Muscle of leg (tissue), 3 donors: ENCODE measurements at regions not wholly inside any gene's neighbourhood (a gene's known extent, or its start where the extent isn't known, plus 50 kb on each side); places are given as distances from the start of the nearest gene placed in this dataset.
A peak's percentile ranks its signal among the peaks of the same experiment; 100 is the strongest.
"Not testable (repeated sequence)": the region's sequence is repeated elsewhere in the genome, so short reads cannot be mapped to it uniquely, and the experiment has no call there.

Source experiments
- DNase-seq: peaks from one replicate; pipeline ENCODE4 v3.0.0; 2013
- H3K27ac ChIP-seq: one replicate; pipeline ENCODE4 v1.5.1; 2013; ENCODE audit warnings: mild to moderate bottlenecking, low read length, control low read depth
- H3K27me3 ChIP-seq: one replicate; pipeline ENCODE4 v1.6.1; 2013; ENCODE audit warnings: low read length; ENCODE audit not compliant: control insufficient read depth, insufficient read depth
- H3K36me3 ChIP-seq: one replicate; pipeline ENCODE4 v1.6.1; 2013; ENCODE audit warnings: low read length; ENCODE audit not compliant: control insufficient read depth, insufficient read depth
- H3K4me1 ChIP-seq: one replicate; pipeline ENCODE4 v1.6.1; 2013; ENCODE audit warnings: low read length; ENCODE audit not compliant: control insufficient read depth, insufficient read depth
- H3K4me3 ChIP-seq: one replicate; pipeline ENCODE4 v1.5.1; 2013; ENCODE audit warnings: low read length, control low read depth
- H3K9me3 ChIP-seq: replicated peaks from 2 replicates; pipeline ENCODE4 v1.6.1; 2013; ENCODE audit warnings: low read depth, low read length; ENCODE audit not compliant: control insufficient read depth
- WGBS: methylation state at CpG from one replicate; pipeline ENCODE4 v1.1.5; 2013; ENCODE audit warnings: missing lambda C conversion rate; ENCODE audit not compliant: insufficient coverage; 5-methylcytosine and 5-hydroxymethylcytosine counted together

DNA sequence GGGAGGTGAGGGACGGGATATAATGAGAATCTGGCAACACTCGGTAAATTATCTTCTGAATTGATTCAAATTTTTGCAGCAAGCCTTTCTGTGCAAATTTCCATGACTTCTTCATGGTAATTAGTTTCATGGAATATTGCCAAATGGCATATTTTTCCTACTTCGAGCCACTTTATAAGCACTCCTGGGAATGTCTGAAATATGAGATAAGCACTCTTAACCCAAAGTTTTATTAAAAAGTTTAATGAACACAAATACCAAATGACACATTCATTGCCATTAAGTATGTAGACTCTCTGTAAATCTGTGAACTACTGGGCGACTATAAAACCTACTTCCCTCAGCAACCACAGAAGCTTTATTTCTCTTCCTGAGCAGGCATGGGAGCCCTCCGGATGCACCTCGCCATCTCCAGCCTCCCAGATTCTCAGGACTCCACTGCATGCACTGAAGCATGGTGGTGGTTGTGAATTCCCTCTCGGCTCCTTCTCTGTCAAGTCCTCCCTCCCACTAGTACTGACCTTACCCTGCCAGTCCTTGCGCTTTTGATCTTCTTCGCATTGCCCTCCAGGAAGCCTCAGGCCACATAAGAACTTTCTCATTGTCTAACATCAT is 154.4 kb upstream of the RPL34 start:
- no peak for DNase-seq
- WGBS = 83% methylated on average over 5 of the region's 9 CpGs
- Histone ChIP-seq H3K27me3 (no peaks in the 10 kb centered on the region), H3K4me3 (no peak overlapping the region), H3K36me3 (no peaks in the 10 kb centered on the region), H3K9me3 (no peaks in the 10 kb centered on the region), H3K27ac (no peak overlapping the region), H3K4me1 (no peaks in the 10 kb centered on the region)

DNA sequence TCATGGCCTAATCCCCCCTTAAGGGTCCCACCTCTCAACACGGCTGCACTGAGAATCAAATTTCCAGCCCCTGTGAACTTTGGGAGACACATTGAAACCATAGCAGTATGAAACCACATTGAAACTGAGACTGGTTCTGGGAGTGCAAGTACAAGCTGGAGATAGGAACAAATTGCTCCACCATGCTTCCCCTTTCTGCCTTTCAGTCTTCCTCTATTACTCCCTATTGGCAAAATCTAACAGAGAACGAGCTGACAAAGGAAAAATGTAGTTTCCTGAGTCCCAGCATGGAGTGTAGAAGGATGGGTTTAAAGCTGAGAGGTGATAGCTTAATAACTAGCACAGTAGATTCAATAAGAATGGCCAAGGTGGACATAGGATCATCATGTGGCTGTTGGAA is 161.7 kb upstream of the RPL34 start:
- Histone ChIP-seq H3K27ac (no peak overlapping the region), H3K9me3 (no peaks in the 10 kb centered on the region), H3K36me3 (no peaks in the 10 kb centered on the region), H3K4me1 (no peaks in the 10 kb centered on the region), H3K4me3 (no peak overlapping the region), H3K27me3 (no peaks in the 10 kb centered on the region)
- DNase-seq = peak; percentile 7
- no CpG with 5 or more reads among the region's 2 CpGs for WGBS

DNA sequence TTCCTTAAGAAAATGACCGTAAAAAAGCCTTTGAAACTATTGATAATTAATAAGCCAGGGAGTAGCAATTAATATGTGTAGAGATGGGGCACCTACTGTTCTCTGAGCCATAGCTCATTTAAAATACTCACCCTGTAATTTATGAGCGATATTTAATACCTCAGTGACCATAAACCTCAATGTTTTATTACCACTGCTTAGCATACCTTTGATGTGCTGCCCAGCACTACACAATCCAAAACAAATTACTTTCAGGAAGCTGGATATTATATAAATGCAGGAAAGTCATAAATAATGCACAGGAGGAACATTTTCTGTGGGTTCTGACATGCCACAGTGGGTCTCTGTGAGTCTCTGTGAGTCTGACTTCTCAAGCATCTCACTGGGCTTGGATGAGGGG is 166.1 kb upstream of the RPL34 start:
- H3K9me3 ChIP-seq = no peaks in the 10 kb centered on the region
- no peak overlapping the region for H3K4me3 ChIP-seq
- WGBS = no CpG with 5 or more reads among the region's 2 CpGs
- no peaks in the 10 kb centered on the region for H3K4me1 ChIP-seq
- no peak for DNase-seq
- H3K27ac ChIP-seq = no peak overlapping the region
- no peaks in the 10 kb centered on the region for H3K27me3 ChIP-seq
- H3K36me3 ChIP-seq = no peaks in the 10 kb centered on the region

DNA sequence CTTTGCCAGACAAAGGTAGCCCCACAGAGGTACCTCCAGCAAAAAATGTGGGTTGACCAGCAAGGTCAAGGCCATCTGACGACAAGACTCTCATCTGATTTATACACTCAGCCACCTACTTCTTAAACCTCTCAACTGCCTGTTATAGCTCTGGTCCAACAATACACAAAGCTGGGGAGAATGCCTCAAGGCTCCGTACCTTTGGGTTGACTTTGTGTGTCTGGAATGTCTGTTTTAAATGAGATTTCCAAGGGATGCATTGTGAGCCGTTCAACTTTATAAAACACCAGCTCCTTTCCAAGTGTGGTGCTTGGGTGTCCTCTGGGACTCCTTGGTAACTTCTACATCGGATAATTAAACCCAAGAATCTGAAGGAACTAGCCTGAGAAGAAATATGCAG is 167.0 kb upstream of the RPL34 start:
- no peaks in the 10 kb centered on the region for H3K4me1 ChIP-seq

DNA sequence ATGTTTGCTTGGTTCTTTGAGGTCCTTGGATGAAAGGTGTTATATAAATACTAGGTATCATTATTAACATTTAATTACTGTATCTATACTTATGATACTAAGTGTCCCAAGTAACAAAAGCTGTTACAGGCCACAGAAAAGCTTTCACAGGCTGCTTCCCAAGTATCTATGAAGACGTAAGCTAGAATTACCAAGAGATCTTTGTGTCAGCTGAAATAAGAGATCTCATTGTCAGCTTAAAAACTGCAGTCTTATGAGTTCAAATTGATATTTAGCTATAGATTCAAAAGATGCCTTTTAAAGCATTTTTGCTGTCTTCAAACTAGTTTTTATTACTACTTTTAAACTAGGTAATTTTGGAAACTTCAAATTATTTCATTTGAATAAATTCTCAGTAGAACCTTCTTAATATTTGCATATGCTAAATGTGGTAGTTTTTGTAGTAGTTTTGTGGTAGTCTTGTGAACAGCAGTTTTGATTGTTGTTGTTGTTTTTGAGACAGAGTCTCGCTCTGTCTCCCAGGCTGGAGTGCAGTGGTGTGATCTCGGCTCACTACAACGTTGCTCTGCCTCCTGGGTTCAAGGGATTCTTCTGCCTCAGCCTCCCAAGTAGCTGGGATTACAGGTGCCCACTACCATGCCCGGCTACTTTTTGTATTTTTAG is 170.0 kb upstream of the RPL34 start:
- H3K36me3 ChIP-seq = no peaks in the 10 kb centered on the region
- no peaks in the 10 kb centered on the region for H3K9me3 ChIP-seq
- H3K4me3 ChIP-seq = no peak overlapping the region
- H3K27me3 ChIP-seq = no peaks in the 10 kb centered on the region
- no peak overlapping the region for H3K27ac ChIP-seq
- DNase-seq = no peak
- peaks cover 3% of the 10 kb centered on the region for H3K4me1 ChIP-seq
- WGBS = 100% methylated on average over 2 of the region's 5 CpGs

More for the DNA sequence above, 167.0 kb upstream of the RPL34 start:
- no peaks in the 10 kb centered on the region for H3K36me3 ChIP-seq
- no peaks in the 10 kb centered on the region for H3K9me3 ChIP-seq
- no CpG with 5 or more reads among the region's 4 CpGs for WGBS
- H3K27me3 ChIP-seq = no peaks in the 10 kb centered on the region
- H3K27ac ChIP-seq = no peak overlapping the region
- no peak for DNase-seq
- no peak overlapping the region for H3K4me3 ChIP-seq

DNA sequence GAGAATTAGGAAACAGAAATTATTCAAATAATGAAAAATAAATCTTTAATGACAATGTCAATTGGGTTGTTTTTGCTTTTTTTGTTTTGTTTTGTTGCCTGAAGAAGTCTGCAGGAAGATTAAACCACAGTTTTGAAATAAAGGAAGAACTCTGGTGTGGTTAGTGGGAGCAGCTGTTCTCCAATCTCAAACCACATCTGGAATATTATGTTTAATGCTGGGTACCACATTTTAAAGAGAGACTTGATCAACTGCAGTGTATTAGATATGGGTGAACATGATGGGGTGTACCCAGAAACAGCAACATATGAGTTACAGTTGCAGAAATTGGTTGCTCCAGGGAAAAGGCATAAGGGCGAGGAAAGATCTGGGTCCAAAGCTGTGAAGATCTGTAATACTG is 171.2 kb upstream of the RPL34 start:
- Histone ChIP-seq H3K36me3 (no peaks in the 10 kb centered on the region), H3K4me3 (no peak overlapping the region), H3K27me3 (no peaks in the 10 kb centered on the region), H3K4me1 (peaks cover 3% of the 10 kb centered on the region), H3K9me3 (no peaks in the 10 kb centered on the region), H3K27ac (no peak overlapping the region)
- WGBS = 92% methylated on average over 1 of the region's 1 CpG
- no peak for DNase-seq

DNA sequence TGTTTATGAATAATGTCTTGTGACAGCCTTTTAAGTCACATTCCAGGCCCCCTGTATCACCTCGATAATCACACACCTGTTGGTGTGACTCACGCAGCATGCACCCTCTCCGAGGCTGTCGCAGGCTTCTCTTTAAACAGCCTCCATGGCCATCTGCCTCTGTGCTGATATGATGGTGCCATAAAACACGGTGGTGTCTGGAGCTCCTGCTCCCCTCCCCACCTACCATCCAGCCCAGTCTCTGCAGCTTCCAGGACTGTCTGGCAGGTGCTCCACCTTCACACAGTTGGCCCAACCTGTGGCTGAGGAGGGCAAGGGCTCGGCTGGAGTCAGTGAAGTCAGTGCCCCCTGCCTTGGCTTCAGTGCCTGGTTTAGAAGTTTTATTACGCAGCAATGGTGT is 173.8 kb upstream of the RPL34 start:
- 28% methylated on average over 6 of the region's 7 CpGs for WGBS
- Histone ChIP-seq H3K4me3 (no peak overlapping the region), H3K9me3 (no peaks in the 10 kb centered on the region), H3K27me3 (no peaks in the 10 kb centered on the region), H3K4me1 (peaks cover 3% of the 10 kb centered on the region), H3K36me3 (no peaks in the 10 kb centered on the region), H3K27ac (no peak overlapping the region)
- DNase-seq = no peak

DNA sequence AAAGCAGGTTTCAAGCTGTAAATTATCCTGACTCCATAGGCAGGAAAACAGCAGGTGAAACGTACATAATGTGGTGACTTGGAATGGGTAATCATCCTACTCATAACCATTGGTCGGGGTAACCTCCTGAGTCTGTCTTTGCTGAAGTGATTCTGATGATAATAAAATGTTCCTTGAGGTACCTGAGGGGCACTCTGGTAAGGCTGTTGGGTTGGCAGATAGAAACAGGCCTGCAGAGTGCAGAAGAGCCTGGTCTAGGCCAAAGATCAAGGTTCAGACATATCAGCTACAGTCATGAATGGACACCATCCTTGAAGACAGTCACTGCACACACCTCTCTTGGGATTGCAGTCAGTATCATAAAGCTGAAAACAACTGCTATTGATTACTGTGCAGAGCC is 174.7 kb upstream of the RPL34 start:
- Histone ChIP-seq H3K4me1 (peaks cover 3% of the 10 kb centered on the region), H3K4me3 (no peak overlapping the region), H3K9me3 (no peaks in the 10 kb centered on the region), H3K36me3 (no peaks in the 10 kb centered on the region), H3K27ac (no peak overlapping the region), H3K27me3 (no peaks in the 10 kb centered on the region)
- WGBS = no CpG with 5 or more reads among the region's 2 CpGs
- DNase-seq = no peak

DNA sequence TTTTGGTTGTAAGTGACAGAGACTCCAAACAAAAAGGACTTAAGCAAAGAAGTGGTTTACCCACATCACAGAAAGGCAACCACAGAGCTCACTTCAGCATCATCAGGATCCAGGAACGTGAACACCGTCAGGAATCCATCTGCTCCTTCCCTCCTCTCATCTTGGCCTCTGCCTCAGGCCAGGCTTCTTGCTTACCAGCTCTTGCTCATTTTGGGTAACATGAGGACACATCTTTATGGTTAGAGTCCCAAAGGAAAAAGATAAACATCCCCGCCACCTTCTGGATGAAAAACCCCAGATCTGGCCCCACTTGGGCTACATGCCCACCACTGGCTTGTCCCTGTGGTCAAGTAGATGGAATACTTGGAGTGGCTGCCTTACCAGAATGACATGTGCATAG is 176.8 kb upstream of the RPL34 start:
- H3K27ac ChIP-seq = no peak overlapping the region
- no peak overlapping the region for H3K4me3 ChIP-seq
- no peak for DNase-seq
- no peaks in the 10 kb centered on the region for H3K36me3 ChIP-seq
- no peaks in the 10 kb centered on the region for H3K27me3 ChIP-seq
- H3K4me1 ChIP-seq = peaks cover 3% of the 10 kb centered on the region
- WGBS = 76% methylated on average over 2 of the region's 3 CpGs
- no peaks in the 10 kb centered on the region for H3K9me3 ChIP-seq

DNA sequence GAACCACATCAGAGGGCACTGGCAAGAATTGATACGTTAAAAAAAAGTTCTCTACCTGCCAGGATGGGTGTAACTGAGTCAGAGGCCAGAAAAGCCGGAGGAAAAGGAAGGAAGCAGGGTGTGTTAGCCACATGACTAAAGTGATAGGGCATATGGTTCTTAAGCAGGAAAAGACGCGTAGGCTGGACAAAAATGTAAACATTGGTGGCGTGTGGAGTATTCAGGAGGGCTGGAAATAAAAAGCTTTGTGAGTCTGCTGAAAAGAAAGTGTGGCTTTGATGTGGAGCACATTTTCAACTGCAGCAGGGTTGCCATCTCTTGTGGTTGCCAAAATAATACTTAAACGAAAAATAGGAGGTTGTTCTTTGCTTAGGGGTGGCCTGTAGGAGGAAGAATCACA is 186.5 kb upstream of the RPL34 start:
- WGBS = 40% methylated on average over 5 of the region's 6 CpGs
- Histone ChIP-seq H3K4me3 (no peak overlapping the region), H3K27ac (no peak overlapping the region), H3K9me3 (no peaks in the 10 kb centered on the region), H3K4me1 (no peaks in the 10 kb centered on the region), H3K27me3 (no peaks in the 10 kb centered on the region), H3K36me3 (no peaks in the 10 kb centered on the region)
- DNase-seq = peak; percentile 11

DNA sequence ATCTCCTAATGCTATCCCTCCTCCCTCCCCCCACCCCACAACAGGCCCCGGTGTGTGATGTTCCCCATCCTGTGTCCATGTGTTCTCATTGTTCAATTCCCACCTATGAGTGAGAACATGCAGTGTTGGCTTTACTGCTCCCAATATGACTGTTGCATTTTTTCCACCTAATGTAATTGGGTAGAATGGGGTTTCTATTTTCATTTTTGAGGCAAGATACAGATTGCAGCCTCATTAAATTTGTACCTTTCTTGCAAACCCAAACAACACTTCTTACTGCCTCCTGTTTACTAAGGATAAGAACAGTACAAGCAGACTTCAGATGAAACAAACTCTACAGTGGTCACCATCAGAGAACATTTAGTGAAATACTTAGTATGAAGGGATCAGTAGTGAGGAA is 187.0 kb upstream of the RPL34 start:
- H3K4me3 ChIP-seq, H3K4me1 ChIP-seq, H3K36me3 ChIP-seq, H3K27me3 ChIP-seq, DNase-seq, H3K9me3 ChIP-seq, H3K27ac ChIP-seq: not testable (repeated sequence)
- no CpG with 5 or more reads among the region's 1 CpG for WGBS
